ENCODE measurements at regions not wholly inside any gene's neighbourhood (a gene's known extent, or its start where the extent isn't known, plus 50 kb on each side); places are given as distances from the start of the nearest gene placed in this dataset.

DNA sequence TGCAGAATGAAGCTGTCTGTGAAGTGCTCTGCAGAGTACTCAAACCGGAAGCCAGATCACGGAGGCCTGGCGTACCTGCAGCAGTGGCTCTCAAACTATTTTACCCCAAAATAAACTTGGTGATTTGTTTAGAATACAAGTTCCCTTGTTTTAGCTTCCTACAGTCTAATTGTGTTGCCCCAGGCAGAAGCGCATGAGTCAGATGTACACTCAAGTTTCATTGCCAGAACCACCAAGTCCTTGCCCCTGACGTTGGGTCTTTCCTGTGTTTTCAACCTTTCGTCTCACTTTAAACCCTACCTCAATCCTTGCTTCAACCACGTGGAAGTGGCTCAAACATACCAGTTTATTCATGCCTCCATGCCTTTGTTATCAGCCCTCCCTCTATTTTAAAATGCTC lies 66.2 kb upstream of the SLC7A11 start:
- intact Hi-C loops (cut with micrococcal nuclease): loop anchor here (5.0 kb wide), 2 partner anchors 84 to 99 kb away; no protein-coding TSS in a partner anchor
- no peaks in the 10 kb centered on the region for H3K36me3 ChIP-seq (replicated peaks in 1 of 2; ENCODE audit: control insufficient read depth in 1 of 2, insufficient read depth in 2 of 2, low read length in 2 of 2)
- no peaks in the 10 kb centered on the region for H3K27me3 ChIP-seq (ENCODE audit: control insufficient read depth in 2 of 2, insufficient read depth in 2 of 2, low read length in 2 of 2)
- H3K79me2 ChIP-seq (ENCODE audit: insufficient read depth, low read length): no peaks in the 10 kb centered on the region
- 82% methylated on average over 4 of the region's 7 CpGs for WGBS (ENCODE audit: insufficient coverage)
- H3K9ac ChIP-seq (ENCODE audit: insufficient read depth, low read length, poor library complexity, severe bottlenecking): no peak overlapping the region
- no peak for DNase-seq
- no peak overlapping the region for H3K4me3 ChIP-seq (replicated peaks in 1 of 3; ENCODE audit: low read depth in 2 of 3, low read length in 3 of 3)
- Mint-ChIP-seq H3K36me3 (peaks cover 1 to 2% of the 10 kb centered on the region in 2 donors), H3K4me3 (no peak overlapping the region), H3K27ac (no peak overlapping the region), H3K4me1 (peaks cover 22% of the 10 kb centered on the region), H3K27me3 (ENCODE audit: low read depth in 3 of 3) (peaks cover 0 to 5% (median 2%) of the 10 kb centered on the region in 3 donors), H3K9me3 (peaks cover 8 to 18% (median 12%) of the 10 kb centered on the region in 7 donors)
- H3K4me1 ChIP-seq (ENCODE audit: control insufficient read depth in 1 of 2, insufficient read depth in 2 of 2, low read length in 2 of 2): peaks cover 24 to 30% of the 10 kb centered on the region in 2 donors
- H3K9me3 ChIP-seq (replicated peaks in 1 of 2; ENCODE audit: control insufficient read depth in 1 of 2, insufficient read depth in 1 of 2, low read length in 2 of 2): peaks cover 0 to 4% of the 10 kb centered on the region in 2 donors
- H2AFZ ChIP-seq (ENCODE audit: insufficient read depth, low read depth, low read length, poor library complexity, severe bottlenecking): no peak overlapping the region
- H4K20me1 ChIP-seq (ENCODE audit: insufficient read depth, low read length): no peaks in the 10 kb centered on the region
- no peak overlapping the region for H3K27ac ChIP-seq (ENCODE audit: low read depth in 1 of 2, low read length in 2 of 2)
- H3K4me2 ChIP-seq (replicated peaks; ENCODE audit: extremely low read depth, low read length, poor library complexity, severe bottlenecking): no peak overlapping the region
- TF ChIP-seq, protein P1, sequence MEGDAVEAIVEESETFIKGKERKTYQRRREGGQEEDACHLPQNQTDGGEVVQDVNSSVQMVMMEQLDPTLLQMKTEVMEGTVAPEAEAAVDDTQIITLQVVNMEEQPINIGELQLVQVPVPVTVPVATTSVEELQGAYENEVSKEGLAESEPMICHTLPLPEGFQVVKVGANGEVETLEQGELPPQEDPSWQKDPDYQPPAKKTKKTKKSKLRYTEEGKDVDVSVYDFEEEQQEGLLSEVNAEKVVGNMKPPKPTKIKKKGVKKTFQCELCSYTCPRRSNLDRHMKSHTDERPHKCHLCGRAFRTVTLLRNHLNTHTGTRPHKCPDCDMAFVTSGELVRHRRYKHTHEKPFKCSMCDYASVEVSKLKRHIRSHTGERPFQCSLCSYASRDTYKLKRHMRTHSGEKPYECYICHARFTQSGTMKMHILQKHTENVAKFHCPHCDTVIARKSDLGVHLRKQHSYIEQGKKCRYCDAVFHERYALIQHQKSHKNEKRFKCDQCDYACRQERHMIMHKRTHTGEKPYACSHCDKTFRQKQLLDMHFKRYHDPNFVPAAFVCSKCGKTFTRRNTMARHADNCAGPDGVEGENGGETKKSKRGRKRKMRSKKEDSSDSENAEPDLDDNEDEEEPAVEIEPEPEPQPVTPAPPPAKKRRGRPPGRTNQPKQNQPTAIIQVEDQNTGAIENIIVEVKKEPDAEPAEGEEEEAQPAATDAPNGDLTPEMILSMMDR (IDR thresholded peaks at IDR 0.05): no peak

DNA sequence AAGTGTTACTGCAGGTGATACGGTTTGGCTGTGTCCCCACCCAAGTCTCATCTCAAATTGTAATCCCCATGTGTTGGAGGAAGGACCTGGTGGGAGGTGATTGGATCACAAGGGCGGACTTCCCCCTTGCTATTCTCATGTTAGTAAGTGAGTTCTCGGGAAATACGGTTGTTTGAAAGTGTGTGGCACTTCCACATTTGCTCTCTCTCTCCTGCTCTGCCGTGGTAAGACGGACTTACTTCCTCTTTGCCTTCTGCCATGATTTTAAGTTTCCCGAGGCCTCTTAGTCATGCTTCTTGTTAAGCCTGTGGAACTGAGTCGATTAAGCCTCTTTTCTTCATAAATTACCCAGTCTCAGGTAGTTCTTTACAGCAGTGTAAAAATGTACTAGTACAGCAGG lies 65.2 kb upstream of the SLC7A11 start:
- H3K4me3 Mint-ChIP-seq: no peak overlapping the region
- Histone ChIP-seq H3K27me3 (ENCODE audit: control insufficient read depth in 2 of 2, insufficient read depth in 2 of 2, low read length in 2 of 2) (no peaks in the 10 kb centered on the region), H3K79me2 (ENCODE audit: insufficient read depth, low read length) (no peaks in the 10 kb centered on the region), H3K4me3 (replicated peaks in 1 of 3; ENCODE audit: low read depth in 2 of 3, low read length in 3 of 3) (no peak overlapping the region), H3K4me2 (replicated peaks; ENCODE audit: extremely low read depth, low read length, poor library complexity, severe bottlenecking) (no peak overlapping the region), H2AFZ (ENCODE audit: insufficient read depth, low read depth, low read length, poor library complexity, severe bottlenecking) (no peak overlapping the region), H3K9me3 (replicated peaks in 1 of 2; ENCODE audit: control insufficient read depth in 1 of 2, insufficient read depth in 1 of 2, low read length in 2 of 2) (peaks cover 0 to 4% of the 10 kb centered on the region in 2 donors), H3K36me3 (replicated peaks in 1 of 2; ENCODE audit: control insufficient read depth in 1 of 2, insufficient read depth in 2 of 2, low read length in 2 of 2) (no peaks in the 10 kb centered on the region), H4K20me1 (ENCODE audit: insufficient read depth, low read length) (no peaks in the 10 kb centered on the region), H3K9ac (ENCODE audit: insufficient read depth, low read length, poor library complexity, severe bottlenecking) (no peak overlapping the region), H3K4me1 (ENCODE audit: control insufficient read depth in 1 of 2, insufficient read depth in 2 of 2, low read length in 2 of 2) (peaks cover 24 to 30% of the 10 kb centered on the region in 2 donors), H3K27ac (ENCODE audit: low read depth in 1 of 2, low read length in 2 of 2) (peak overlapping the region; percentile 39 to 89)
- H3K36me3 Mint-ChIP-seq: peaks cover 1 to 2% of the 10 kb centered on the region in 2 donors
- intact Hi-C loops (cut with micrococcal nuclease): loop anchor here (5.0 kb wide), 2 partner anchors 85 to 100 kb away; no protein-coding TSS in a partner anchor
- H3K27me3 Mint-ChIP-seq (ENCODE audit: low read depth in 3 of 3): peaks cover 0 to 2% (median under 1%) of the 10 kb centered on the region in 3 donors
- WGBS (ENCODE audit: insufficient coverage): no CpG with 5 or more reads among the region's 8 CpGs
- H3K4me1 Mint-ChIP-seq: peaks cover 22% of the 10 kb centered on the region
- TF ChIP-seq, protein P1 (IDR thresholded peaks at IDR 0.05): no peak
- peak overlapping the region; percentile 73 to 95 (median 89) for H3K27ac Mint-ChIP-seq
- peaks cover 8 to 19% (median 14%) of the 10 kb centered on the region in 7 donors for H3K9me3 Mint-ChIP-seq
- peak; percentile 85 to 97 (median 90) for DNase-seq

Data from CD14-positive monocyte (primary cell).